GM18498 (cell line): ENCODE measurements at regions not wholly inside any gene's neighbourhood (a gene's known extent, or its start where the extent isn't known, plus 50 kb on each side); places are given as distances from the start of the nearest gene placed in this dataset.
"Not testable (repeated sequence)": the region's sequence is repeated elsewhere in the genome, so short reads cannot be mapped to it uniquely, and the experiment has no call there.

Experiments used
- ATAC-seq: cut with Tn5 transposase; IDR thresholded peaks from one replicate; pipeline ENCODE4 v1.9.1; 2021; ENCODE audit warnings: mild to moderate bottlenecking, moderate library complexity; ENCODE audit not compliant: unreplicated experiment

GRCh38 chr6:150495126-150495525 is 104.6 kb upstream of the PLEKHG1 start:
- ATAC-seq = no peak

GRCh38 chr6:150496629-150497028 is 103.1 kb upstream of the PLEKHG1 start:
- ATAC-seq = no peak

DNA sequence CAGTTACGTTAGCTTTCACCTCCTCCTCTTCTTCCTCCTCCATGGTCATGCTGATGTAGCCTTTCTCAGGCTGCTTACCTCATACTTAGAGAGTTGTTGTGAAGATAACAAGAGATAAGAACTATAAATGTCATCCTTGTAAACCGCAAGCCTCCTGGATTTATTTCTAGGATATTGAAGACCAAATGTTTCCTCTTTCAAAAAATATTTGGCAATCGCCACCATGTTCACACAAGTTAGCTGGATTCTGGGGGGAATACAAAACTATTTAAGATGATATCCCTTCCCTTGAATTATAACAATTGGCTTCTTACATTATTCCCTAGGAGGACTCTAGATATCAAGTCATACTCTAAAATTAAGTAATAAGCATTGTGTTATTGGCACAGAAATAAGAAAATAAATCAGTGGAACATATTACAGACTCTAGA is 99.8 kb upstream of the PLEKHG1 start:
- no peak for ATAC-seq

- not testable (repeated sequence) for ATAC-seq
Measured at GRCh38 chr6:150500568-150500967, 99.1 kb upstream of the PLEKHG1 start.

GRCh38 chr6:150503041-150503440 is 96.6 kb upstream of the PLEKHG1 start:
- no peak for ATAC-seq

DNA sequence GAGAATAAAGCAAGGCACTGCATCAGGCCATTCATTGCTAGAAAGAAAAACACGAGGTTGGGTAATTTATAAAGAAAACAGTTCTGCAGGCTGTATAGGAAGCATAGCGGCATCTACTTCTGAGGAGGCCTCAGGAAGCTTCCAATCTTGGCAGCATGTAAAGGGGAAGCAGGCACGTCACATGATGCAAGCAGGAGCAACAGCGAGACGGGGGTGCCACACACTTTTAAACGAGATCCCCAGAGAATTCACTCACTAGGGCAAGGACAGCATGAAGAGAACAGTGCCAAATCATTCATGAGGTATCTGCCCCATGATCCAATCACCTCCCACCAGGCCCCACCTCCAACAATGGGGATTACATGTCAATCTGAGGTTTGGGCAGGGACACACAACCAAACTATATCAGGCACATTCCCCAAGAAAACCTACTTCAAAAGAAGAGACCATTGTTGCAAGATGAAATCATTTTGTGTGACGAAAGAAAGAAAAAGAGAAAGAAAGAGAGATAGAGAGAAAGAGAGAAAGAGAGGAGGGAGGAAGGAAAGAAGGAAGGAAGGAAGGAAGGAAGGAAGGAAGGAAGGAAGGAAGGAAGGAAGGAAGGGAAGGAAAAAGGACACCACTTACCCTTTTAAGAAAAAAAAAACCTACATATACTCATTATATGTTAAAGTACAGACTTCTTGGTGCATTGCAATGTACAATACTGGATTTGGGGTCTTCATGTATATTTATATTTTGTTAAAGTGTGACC is 95.9 kb upstream of the PLEKHG1 start:
- ATAC-seq = no peak

- not testable (repeated sequence) for ATAC-seq
Measured at GRCh38 chr6:150507361-150507760, 92.3 kb upstream of the PLEKHG1 start.

- ATAC-seq = no peak
Measured at GRCh38 chr6:150510576-150510975, 89.1 kb upstream of the PLEKHG1 start.

- no peak for ATAC-seq
Measured at GRCh38 chr6:150511313-150511712, 88.4 kb upstream of the PLEKHG1 start.

DNA sequence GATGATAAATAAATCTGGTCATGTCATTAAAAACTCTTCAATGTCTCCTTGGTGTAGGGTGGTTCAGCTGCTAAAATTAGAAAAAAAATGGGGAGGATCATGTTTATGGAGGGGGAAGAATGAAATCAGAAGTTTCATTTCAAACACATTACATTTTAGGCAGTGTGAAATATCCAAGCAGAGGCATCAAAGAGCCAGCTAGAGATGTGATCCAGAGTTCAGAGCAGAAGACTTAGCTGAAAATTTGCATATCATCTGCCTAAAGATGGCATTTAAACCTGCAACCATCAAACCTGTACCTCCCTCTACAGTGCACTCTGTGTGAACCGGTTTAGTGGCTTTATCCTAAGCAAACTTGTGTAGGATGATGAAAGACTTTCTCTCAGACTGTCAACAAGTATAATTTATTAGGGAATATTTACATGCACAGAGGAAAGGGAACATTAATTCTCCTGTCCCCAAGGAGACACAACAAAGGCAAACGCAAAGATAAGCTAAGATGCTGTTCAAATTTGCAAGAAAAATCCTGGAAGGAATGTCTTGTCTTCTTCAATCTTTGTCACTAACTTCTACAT is 84.8 kb upstream of the PLEKHG1 start:
- no peak for ATAC-seq

- ATAC-seq = no peak
Measured at GRCh38 chr6:150516199-150516598, 83.5 kb upstream of the PLEKHG1 start.

GRCh38 chr6:150517175-150517574 is 82.5 kb upstream of the PLEKHG1 start:
- ATAC-seq = no peak

GRCh38 chr6:150521482-150521881 is 78.2 kb upstream of the PLEKHG1 start:
- ATAC-seq = no peak

DNA sequence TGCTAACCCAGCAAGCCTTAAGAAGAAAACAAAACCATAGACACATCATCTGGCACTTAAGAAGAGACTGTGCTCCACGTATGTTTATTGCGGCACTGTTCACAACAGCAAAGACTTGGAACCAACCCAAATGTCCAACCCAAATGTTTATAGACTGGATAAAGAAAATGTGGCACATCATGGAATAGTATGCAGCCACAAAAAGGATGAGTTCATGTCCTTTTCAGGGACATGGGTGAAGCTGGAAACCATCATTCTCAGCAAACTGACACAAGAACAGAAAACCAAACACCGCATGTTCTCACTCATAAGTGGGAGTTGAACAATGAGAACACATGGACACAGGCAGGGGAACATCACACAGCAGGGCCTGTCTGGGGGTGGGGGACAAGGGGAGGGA is 76.5 kb upstream of the PLEKHG1 start:
- not testable (repeated sequence) for ATAC-seq

- no peak for ATAC-seq
Measured at GRCh38 chr6:150525300-150525699, 74.4 kb upstream of the PLEKHG1 start.

- no peak for ATAC-seq
Measured at GRCh38 chr6:150527100-150527499, 72.6 kb upstream of the PLEKHG1 start.

DNA sequence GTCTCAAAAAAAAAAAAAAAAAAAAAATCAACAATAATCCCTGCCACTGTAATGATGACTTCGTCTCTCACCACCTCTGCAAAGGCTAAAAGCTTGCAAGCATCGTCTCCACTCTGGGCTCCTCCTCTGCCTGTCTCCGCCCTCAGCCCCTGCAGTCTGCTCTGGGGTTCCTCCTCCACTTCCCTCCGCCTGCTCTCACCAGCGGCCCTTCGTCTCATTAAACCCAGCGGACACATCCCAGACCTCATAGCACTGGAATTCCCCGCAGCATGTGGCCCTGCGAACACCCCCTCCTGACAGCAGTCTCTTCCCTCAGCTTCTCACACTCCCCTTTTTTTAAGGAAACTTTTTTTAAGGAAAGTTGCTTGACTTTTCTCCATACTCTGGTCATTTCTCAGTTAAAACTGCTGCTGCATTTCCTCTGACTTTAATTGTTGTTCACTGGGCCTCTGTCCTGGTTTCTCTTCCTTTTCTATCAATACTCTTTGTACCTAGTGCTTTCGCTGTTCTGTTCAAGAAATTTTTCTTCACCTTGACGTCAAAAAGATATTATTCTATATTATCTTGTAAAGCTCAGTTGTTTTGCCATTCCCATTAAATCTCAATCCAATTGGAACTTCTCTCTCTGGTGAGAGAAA is 70.9 kb upstream of the PLEKHG1 start:
- no peak for ATAC-seq

- no peak for ATAC-seq
Measured at GRCh38 chr6:150529646-150530045, 70.0 kb upstream of the PLEKHG1 start.

DNA sequence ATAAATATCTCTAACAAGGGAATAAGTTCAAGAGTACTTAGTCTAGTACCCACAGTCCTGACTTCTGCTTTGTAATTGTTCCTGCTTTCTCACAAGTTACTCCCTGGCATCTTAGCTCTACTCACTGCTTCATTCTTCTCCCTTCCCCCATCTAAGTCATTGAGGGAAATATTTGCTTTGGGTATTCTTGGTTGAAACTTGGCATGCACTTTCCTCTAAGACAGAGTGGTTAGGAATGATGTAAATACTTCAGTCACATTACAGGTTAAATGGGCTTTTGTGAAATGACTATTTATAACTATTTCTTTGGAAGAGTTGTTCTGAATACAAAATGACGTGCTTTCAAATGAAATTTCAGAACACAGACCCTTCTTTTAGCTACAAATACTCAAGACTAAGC is 67.7 kb upstream of the PLEKHG1 start:
- ATAC-seq = no peak

DNA sequence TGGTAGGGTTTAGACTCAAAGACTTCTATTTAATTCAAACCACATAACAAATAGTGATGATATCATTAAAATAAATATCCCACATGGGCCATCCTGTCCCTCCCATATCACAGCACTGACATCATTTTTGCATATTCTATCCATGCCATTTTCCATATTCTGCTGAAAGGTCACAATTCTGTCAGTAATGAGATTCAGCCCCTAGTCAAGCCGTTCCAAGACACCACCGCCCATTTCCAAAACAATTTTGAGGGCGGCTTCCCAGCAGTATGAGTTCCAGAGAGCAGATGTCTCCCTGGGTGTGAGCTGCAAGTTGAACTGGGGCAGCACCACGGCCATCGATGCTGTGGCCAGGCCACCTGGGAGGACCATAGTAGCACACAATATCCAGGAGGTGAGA is 65.1 kb upstream of the PLEKHG1 start:
- ATAC-seq = no peak

DNA sequence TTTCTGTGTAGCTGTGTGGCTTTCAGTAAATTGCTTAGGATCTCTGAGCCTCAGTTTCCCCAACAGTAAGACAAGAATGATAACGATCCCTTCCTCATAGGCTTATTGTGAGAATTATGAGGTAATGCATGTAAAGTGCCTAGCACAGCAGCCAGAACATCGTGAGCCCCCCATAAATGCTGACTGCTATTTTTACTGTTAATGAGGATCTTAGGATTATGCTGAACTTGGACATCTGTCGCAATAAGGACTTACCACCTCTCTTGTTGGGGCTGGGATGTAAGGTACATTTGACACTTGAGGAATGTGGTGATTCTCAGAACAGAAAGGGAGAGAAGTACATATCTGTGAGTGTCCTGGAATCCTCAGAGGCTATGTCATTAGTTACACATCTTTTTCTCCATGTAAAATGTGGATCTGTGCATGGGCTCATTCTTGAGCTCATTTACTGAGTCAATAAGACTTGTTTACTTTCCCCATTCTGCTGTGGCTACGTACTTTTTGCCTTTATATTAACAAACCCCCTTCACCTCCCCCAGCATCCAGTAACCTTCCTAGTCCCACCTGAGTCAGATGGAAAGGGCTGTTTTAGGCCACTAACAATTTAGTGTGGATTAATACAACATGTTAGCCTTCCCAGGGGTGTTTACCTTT is 64.4 kb upstream of the PLEKHG1 start:
- ATAC-seq = no peak

DNA sequence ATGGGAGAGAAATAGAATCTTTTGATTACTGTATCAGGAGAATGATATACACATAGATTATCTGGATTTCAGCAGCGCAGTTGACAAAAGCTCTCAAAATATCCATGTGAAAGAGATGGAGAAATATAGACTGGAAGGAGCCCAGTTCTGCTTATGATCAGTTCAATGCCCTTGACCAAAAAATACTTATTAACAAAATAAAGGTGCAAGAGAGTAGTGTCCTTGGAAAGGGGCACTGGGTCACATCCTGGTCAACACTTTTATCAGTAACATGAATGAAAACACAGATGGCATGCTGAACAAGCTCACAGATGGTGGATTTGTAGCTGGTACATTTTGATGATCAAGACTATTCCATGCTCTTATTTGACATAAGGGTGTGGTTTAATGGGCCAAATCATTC is 63.9 kb upstream of the PLEKHG1 start:
- ATAC-seq = no peak
